ENCODE measurements at regions not wholly inside any gene's neighbourhood (a gene's known extent, or its start where the extent isn't known, plus 50 kb on each side); places are given as distances from the start of the nearest gene placed in this dataset.

DNA sequence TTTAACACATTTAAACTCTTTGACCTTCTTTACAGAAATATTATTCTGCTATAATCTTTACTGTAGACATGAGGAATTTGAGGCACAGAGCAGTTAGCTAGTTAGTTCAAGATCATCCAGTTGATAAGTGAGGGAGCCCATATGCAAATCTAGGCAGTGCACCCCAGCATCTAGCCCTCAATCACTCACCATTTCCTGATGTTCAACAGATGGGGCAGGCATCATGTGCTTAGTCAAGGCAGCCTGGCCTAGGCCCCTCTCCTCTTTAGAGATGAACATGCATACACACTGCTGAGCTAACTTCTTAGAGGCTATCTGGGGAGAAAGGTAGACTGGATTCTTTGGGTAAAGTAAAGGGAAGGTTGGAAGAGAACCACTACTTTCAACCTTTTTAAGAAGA, 206.8 kb upstream of the SLC24A2 start:
- no peak for DNase-seq

DNA sequence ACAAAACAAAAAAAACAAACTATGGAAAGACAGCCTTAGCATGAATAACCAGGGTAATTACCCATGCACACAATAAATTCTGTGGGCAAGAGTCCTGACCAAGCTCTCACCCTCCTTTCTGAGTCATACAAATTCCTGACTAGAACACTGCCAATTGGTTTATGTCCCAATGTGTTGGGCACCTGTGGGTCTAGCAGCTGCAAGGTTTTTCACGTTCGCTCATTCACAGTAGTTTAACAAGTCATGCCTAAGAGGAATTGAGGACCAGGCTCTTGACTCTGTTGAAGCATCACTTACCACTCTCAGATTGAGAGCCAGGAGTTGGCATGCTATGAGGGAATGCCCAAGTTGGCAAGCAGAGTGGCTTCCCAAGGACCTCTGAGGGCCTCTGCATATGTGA, 205.5 kb upstream of the SLC24A2 start:
- no peak for DNase-seq

DNA sequence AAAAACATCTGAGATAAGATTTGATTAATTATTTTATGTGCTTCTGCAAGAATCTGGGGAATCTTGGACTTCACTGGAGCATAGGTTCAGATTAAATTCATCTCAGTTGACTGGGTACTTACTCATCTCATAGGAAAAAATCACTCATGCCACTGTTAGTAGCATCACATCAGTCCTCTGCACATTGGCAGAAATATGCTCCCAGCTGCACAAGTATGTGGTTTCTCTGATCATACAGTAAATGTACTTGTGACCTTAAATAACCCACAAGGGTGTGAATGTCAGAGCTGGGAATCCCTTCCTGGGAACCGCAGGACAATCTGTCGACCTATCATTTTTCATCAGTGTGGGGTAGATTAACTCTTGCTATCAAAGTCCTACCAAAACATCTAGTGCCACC, 203.7 kb upstream of the SLC24A2 start:
- DNase-seq: no peak

DNA sequence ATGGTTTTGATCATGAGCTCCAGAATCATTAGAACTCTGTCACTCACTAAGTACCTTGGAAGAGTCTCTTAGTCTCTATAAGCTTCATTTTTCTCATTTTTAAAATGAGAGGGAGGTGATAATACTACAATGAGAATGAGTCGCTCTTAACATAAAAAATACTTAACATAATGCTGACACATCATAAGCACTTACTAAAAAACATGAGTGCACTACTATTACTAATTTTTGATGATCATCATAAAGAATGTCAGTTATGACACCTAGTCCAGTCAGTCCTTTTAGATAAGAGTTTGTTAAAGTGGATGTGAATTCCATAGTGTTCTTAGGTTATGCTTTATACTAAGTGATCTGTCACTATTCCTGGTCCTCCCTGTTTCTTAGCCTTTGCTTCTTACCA, 200.4 kb upstream of the SLC24A2 start:
- no peak for DNase-seq

DNA sequence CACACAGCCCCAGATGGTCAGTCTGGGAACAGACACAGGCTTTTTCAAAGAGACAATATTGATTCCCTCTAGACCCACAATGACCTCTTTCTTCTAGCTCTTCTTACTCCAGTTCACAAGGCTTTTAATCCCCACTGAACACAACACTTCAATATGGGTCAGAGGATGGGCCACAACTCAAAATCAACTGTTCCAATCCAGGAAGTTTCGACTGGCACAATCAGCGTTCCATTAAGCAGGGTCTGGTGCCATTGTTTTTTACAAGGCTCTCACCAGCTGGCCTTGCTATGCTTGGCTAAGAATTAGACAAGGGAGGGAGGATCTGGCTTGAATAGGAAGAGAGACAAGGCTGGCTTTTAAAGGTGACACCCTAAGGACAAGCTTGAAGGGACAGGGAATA, 199.4 kb upstream of the SLC24A2 start:
- no peak for DNase-seq

DNA sequence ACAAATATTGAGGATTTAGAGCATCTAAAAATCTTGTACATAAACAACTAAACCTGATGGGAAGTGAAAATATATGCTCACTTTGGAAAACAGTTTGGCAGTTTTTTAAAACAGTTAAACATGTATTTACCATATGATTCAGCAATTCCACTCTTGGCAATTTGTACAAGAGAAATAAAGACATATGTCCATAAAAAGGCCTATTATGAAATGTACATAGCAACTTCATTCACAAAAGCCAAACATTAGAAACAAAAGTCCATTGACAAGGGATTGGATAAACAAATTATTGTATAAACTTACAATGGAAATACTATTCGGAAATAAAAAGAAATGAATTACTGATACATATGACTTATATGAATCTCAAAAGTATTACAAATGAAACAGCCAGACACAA, 196.2 kb upstream of the SLC24A2 start:
- no peak for DNase-seq

DNA sequence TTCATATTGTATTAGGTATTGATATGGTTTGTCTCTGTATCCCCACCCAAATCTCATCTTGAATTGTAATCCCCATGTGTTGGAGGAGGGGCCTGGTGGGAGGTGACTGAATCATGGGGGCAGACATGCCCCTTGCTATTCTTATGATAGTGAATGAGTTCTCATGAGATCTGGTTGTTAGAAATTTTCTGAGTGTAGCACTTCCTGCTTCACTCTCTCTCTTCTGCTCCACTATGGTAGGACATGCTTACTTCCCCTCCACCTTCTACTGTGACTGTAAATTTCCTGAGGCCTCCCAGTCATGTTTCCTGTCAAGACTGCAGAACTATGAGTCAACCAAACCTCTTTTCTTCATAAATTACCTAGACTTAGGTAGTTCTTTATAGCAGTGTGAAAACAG, 187.4 kb upstream of the SLC24A2 start:
- DNase-seq: no peak

DNA sequence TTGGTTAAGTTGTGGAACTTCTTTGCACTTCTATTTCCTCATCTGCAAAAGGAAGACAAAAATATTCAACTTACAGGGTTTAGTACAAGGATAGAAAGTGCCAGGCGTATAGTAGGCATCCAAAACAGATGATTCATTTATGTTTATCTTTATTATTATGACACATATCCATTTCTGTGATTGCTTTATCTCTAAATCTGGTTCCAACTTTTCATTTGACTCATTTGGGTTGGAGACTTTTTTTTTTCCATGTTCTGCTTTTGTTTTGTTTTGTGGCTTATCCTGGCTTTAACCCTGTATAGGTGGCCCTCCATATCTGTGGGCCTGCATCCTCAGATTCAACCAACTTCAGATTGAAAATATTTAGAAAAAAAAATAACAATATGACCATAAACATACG, 186.7 kb upstream of the SLC24A2 start:
- no peak for DNase-seq

DNA sequence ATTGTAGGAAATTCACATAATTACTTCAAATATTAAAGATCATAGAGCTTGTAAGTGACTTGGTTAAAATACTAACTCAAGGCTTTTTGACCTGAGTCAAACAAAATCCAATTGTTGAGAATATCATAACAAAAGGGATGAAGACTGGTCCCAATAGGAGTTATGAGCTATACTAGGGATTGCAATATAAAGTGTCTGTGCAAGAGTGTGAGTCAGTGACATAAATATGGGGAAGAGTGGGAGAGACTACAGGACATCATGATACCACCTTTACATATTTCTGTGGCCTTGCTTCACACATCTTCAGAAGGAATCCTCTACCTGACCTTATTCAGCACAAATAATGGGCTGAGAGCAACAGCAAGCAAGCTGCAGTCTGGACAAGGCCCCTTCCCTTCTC, 180.9 kb upstream of the SLC24A2 start:
- DNase-seq: no peak

DNA sequence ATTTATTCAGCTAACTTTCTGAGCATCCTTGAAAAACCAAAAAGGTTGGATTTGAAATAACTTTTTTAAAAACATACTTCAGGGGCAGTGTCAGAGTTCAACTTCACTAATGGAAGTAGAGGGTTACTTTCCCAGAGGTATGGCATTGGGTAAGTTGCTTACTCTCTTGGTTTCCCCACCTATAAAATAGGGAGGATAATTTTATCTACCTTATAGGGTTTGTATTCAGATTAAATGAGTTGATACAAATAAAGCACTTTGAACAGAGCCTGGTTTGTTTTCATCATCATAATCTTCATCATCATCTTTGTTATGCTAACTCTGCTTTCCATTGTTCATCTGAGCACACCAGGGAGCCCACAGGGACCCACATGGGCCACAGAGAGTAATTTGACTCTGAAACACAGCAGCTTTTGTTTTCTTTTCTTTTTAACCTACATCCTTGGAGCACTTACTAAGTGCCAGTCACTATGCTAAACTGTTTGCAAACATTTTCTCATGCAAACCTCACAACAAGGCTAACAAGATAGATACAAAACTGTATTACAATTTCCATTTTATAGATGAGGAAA, 179.1 kb upstream of the SLC24A2 start:
- no peak for DNase-seq

DNA sequence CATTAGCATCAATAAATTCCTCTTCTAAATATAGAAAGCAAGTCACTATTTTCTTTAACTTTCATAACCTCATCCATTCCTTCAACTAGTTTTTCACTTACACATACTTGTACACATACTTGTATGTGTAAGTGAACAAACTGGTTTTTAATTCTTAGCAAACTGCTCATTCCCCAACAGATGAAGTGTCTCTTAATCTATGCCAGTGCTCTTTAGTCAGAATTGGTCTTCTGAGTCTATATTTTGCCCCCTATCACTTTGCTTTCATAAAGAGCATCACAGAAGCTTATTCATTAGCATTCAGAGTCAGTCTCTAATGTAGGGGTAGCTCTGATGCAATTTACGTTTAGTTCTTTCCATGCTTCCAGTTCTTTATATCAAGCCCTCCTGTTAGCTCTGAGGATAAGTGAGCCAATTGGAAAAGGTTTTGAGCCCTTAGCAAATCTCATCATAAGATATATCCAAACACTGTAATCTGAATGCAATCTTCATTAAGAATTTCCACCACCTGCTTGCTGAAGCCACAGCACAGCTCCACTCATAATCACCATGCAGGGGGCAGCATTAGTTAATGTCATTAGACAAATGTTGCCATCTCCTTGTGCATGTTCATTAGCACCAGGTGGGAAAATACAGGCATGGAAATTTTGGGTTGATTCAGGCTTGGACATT, 178.5 kb upstream of the SLC24A2 start:
- DNase-seq: no peak

DNA sequence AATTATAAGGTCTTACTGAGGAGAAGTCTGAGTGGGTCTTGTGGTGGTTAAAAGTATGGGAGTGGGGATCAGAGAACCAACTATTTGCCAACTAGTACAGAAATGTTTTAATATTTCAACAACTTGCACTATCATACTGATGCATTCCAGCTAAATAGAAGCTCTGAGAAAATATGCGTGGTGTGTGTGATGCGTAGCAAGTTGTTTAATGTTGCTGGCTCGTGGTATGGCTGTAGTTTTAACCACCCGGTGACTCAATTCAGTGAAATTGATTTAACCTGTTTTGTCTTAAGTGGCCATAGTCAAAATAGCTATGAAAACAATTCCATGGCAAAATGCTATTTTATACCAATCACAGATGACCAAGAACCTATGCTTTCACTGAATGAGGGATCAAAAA, 176.5 kb upstream of the SLC24A2 start:
- DNase-seq: no peak

DNA sequence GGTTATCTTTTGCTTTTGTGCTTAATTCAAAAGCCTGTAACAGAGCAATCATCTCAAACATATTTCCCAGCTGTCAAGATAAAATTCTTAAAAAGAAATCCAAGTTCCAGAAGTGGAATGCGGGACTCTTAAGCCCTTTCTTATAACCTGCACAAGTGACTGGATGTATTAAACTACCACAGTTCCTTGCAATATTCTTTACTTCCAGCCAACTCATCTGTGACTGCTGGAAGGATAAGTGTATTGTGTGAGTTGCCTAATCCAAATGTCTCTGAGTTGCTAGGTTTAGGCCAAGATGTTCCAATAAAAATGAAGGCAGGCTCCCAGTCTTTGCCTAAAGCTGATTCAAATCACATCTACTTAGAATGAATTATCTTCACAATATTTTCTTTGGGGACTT, 159.2 kb upstream of the SLC24A2 start:
- no peak for DNase-seq

DNA sequence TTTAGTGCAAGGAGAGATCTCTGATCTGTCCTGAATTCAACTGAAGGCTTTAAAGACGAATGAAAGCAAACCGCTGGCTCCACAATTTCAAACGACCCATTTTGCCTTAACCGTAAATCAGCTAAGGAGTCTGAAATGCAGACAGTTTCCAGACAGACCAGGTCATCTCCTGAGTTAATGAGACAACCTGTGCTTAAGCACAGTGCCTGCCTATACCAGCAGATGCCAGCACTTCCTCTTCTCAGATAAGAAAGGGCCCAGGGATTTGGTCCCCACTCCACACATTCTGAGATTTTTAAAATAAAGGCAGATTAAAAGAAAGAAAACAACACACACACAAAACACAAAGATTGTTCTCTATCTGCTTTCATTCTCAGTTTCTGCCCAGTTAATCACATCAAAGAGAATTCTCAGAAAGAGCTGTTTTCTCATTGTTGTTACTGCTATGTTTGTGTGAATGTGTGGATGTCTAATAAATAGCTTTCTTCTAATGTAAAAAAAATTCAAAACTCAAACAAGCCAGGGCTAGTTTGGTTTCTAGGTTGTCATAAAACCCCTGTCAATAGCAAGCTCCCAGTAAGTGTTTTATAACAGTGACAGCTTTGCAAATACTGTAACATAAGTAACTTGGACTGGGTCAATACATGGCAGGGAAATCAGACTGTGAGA, 157.7 kb upstream of the SLC24A2 start:
- DNase-seq: no peak

DNA sequence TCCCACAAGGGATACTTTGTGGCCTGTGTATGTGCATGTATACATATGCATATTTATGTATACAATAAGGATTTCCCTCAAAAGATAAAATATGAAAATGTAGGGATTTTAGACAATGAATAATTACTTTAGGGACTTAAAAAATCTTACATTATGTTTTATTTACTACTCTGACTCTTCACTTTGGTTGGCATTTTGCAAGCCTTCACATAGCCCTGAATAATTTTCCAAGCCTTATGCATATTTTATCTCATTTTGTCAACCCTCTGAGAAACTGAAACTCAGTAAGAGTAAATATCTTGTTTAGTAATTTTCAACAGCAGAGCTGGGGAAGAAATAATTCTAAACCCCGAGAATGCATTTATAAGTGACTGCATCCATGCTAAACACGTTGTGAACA, 153.0 kb upstream of the SLC24A2 start:
- no peak for DNase-seq

DNA sequence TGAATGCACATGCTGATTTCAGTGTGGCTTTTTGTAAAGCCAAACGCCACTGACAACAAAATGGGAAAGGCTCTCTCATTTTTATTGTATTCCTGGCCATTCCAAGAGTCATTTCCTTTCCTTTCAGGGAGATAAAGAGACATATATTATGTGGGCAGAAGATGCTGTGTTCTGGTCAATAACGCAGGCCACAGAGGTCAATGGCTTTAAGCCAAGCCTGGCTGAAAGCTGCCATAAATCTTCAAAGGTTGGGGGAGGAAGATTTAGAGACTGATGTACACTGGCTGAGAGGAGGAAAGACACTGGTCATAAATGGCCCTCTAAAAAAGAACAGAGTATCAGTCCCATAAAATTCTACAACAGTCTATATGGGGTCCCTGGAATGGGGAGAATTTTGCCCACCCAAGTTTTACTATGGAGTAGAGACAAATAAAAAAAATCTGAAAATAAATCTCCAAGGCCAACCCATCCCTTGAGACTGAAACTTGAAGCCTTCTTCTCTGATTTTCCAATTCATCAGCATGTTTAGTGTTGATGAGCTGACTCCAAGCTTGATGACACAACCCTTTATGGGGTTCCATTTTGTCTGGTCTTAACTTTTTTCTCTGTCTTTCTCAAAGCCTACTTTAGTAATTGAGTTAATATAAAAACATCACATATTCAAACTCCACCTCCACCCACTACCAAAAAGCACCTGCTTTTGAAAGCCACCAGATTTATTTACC, 152.1 kb upstream of the SLC24A2 start:
- no peak for DNase-seq

DNA sequence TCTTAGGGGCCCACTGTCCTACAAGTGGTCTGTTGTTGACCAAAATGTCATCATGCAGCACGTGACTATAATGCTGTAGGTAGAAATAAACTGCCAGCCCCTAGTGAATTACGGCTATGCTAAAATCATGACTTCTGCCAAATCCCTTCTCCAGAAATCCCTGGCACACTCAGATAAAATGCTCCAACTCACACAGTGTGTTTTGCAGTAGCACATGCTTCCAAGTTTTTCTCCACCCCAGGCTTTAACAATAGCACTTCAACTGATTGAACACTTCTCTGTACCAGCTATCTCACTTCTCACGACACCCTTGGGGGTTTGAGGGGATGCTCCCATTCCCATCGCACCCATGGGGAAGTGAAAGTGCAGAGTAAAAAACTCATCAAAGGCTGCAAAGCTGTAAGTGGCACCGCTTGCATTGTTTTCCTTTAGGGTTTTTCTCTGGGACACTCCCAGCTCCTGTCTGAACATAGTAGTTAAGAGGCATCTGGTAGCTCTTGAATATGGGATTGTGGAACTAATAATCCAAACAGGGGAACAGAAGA, 151.0 kb upstream of the SLC24A2 start:
- DNase-seq: no peak

DNA sequence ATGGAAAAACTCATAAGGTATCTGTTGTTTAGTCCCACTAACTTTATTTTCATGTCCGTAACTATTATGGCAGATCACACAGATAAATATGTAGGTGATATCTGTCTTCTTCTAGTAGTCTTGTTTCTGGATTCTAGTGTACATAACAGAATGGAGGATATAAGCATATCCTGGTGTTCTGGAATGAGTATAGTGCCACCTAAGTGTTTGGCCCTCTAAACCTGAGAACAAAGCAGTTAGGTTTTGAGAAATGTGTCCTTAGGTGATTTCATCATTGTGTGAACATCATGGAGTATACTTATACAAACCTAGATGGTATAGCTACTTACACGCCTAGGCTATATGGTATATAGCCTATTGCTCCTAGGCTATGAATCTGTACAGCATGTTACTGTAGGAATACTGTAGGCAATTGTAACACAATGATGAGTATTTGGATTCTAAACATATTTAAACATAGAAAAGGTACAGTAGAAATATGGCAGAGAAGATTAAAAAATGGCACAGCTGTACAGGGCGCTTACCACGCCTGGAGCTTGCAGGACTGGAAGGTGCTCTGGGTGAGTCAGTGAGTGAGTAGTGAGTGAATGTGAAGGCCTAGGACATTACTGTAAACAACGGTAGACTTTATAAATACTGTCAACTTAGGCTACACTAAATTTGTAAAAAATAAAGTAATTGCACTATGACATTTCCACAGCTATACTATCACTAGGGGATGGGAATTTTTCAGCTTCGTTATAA, 150.3 kb upstream of the SLC24A2 start:
- no peak for DNase-seq

DNA sequence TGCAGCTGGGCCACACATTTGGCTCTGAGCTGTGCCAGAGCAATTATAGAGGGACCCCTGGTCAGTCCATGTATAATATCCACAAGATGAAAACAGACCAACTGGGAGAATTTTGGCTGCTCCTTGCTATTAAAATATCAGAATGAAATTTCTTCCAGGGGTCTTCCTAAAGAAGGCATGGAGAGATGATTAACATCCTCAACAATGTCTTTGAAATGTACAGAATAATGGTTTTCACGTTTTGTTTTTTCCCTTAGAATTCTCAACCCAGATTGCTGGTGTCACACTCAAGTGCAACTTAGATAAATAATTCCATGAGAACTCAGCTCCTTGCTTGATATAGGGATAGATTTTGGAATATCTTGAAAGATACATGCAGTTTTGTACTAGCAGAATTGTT, 148.3 kb upstream of the SLC24A2 start:
- no peak for DNase-seq

DNA sequence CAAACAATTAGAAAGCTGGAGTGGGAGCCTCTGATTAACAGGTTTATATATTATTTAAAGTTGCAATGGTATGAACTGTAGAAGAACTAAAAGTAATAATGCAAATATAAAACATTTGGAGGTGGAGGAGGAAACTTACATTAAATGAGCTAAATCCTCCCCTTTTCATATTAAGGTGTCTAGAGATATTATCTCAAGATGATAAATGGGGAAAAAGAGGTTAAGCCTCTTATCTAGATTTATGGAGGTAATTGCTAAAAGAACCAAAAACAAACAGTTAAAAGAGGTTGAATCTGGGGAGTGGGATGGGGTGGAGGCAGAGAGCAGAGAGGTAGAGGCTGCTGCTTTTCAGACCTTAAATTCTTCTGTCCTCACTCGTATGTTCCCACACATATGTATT, 147.8 kb upstream of the SLC24A2 start:
- no peak for DNase-seq

DNA sequence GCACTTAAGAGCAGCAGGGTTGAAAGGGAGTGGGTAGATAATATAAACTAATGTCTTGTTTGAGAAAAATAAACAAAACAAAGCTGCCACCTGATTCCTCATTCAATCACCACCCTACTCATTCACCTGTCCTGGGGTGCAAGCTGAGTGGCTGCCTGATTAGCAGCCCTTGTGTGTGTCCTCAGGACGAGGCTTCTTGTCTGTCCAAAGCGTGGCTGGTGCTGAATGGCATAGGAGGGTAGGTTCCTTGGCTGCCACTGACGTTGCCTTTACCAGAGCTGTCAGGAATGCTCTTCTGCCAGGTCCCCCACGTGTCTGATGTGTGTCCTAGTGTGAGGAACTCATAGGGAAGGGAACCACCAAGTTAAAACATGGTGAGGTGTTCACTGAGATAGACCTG, 146.6 kb upstream of the SLC24A2 start:
- no peak for DNase-seq

DNA sequence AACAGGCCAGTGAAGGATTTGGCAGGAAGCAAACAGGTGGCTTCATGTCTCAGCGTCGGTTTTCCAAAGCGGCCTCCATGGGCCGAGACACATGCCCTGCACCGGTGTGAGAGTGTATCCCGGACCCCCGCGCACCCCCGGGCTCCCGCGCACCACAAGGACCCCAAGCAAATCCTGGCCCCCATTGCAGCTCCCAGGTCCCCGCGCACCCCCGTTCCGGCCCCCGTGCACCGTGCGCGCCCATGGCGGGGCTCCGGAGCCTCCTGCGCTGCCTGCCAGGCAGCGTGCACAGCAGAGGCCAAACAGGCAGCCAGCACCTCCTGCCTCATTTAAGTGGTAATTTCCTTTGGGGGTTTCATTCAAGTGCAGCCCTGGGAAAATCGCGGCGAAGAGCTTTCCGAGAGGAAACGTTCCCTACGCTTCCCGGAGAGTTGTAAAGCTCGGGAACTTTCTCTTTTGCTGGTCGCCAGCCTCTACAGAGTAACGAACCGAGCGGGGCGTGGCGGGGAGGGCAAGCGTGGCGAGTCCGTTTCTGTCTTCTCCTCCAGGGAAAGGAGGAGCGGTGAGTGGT, 145.5 kb upstream of the SLC24A2 start:
- no peak for DNase-seq
